HepG2 (cell line): ENCODE measurements at regions not wholly inside any gene's neighbourhood (a gene's known extent, or its start where the extent isn't known, plus 50 kb on each side); places are given as distances from the start of the nearest gene placed in this dataset.

Source experiments
- ATAC-seq: fragments of 200-7000 bp; cut with Tn5 transposase; 3 replicates; pipeline ENCODE4 v1.9.1; 2020; ENCODE audit warnings: mild to moderate bottlenecking, moderate library complexity
- BruUV-seq: library from RNA; stranded (reverse); fragments of 400-500 nt; replicated peaks from 2 replicates; lab custom pipeline; 2021; lab: Mats Ljungman, UMichigan
- CTCF ChIA-PET: fragments of 300-600 bp; formaldehyde crosslinking; extraction: SDS; loops from one replicate; lab custom pipeline; 2021; ENCODE audit warnings: low total read pairs, inconsistent platforms, low intra/inter-chr PET ratio; lab: Yijun Ruan, JAX
- POLR2A ChIA-PET: fragments of 350-600 bp; sonication (Branson Sonifier 250); formaldehyde crosslinking; loops from one replicate; lab custom pipeline; 2020; ENCODE audit warnings: antibody characterized with exemption, inconsistent platforms; lab: Yijun Ruan, JAX
- DNase-seq: peaks from one replicate; pipeline ENCODE4 v3.0.0-alpha.2; 2015; ENCODE audit warnings: low spot score
- FAIRE-seq: peaks from 3 replicates; lab custom pipeline; 2011; peaks lifted over from hg19 to GRCh38; lab: Jason Lieb, UNC
- H2AFZ ChIP-seq: one replicate; pipeline ENCODE4 v1.6.1; 2011; ENCODE audit warnings: low read length, inconsistent platforms
- H3K27ac ChIP-seq: fragments of 300-600 bp; 3 replicates; pipeline ENCODE4 v1.8.0; 2011; ENCODE audit warnings: mixed run types, mild to moderate bottlenecking, mixed read lengths, low read length, inconsistent platforms; ENCODE audit not compliant: insufficient read depth; ENCODE audit errors: extremely low read length
- H3K27me3 ChIP-seq, 2 experiments: fragments of 200-600 bp in 1 of 2; 2 replicates in 1 of 2; 3 replicates in 1 of 2; pipeline versions ENCODE4 v1.6.0 to v1.8.0; 2011; ENCODE audit warnings: low read length in 2 of 2, mild to moderate bottlenecking in 2 of 2, moderate library complexity in 2 of 2, inconsistent platforms in 1 of 2; ENCODE audit not compliant: insufficient read depth in 2 of 2, control insufficient read depth in 1 of 2
- H3K36me3 ChIP-seq, 2 experiments: fragments of 200-600 bp in 1 of 2; replicated peaks in 1 of 2; 2 replicates in 1 of 2; 3 replicates in 1 of 2; pipeline versions ENCODE4 v1.5.1 to v1.8.0; 2011; ENCODE audit warnings: low read length in 2 of 2, inconsistent platforms in 1 of 2; ENCODE audit not compliant: insufficient read depth in 2 of 2, control insufficient read depth in 1 of 2
- H3K4me1 ChIP-seq: 2 replicates; pipeline ENCODE4 v1.5.1; 2012; ENCODE audit warnings: low read length, inconsistent platforms; ENCODE audit not compliant: insufficient read depth
- H3K4me2 ChIP-seq: 2 replicates; pipeline ENCODE4 v1.6.0; 2011; ENCODE audit warnings: low read depth, low read length, inconsistent platforms
- H3K4me3 ChIP-seq, 3 experiments: fragments of 200-600 bp in 1 of 3; sonication (generic), shearing (Covaris generic) in 1 of 3; replicated peaks in 1 of 3; 2 replicates each; pipeline ENCODE4 v1.5.1; 2011 to 2016; ENCODE audit warnings: low read length in 3 of 3, inconsistent platforms in 2 of 3, low read depth in 2 of 3, mild to moderate bottlenecking in 2 of 3, control low read depth in 1 of 3, mixed read lengths in 1 of 3; ENCODE audit not compliant: insufficient read depth in 1 of 3
- H3K79me2 ChIP-seq: one replicate; pipeline ENCODE4 v1.6.1; 2011; ENCODE audit warnings: low read length, inconsistent platforms; ENCODE audit not compliant: insufficient read depth
- H3K9ac ChIP-seq: 2 replicates; pipeline ENCODE4 v1.6.0; 2011; ENCODE audit warnings: mild to moderate bottlenecking, low read depth, low read length, inconsistent platforms; ENCODE audit not compliant: insufficient read depth
- H3K9me3 ChIP-seq: 2 replicates; pipeline ENCODE4 v1.5.1; 2012; ENCODE audit warnings: mild to moderate bottlenecking, low read length
- H4K20me1 ChIP-seq: 2 replicates; pipeline ENCODE4 v1.6.0; 2011; ENCODE audit warnings: inconsistent platforms, mild to moderate bottlenecking, low read length, moderate library complexity; ENCODE audit not compliant: insufficient read depth
- ATF7-NPFF ChIP-seq: sonication (generic); formaldehyde crosslinking; IDR thresholded peaks from 2 replicates; pipeline ENCODE4 v1.8.1; 2023; ENCODE audit warnings: mild to moderate bottlenecking, low read depth, missing genetic modification reagents, moderate library complexity
- FOSL2 ChIP-seq: sonication (generic); formaldehyde crosslinking; IDR thresholded peaks from 2 replicates; pipeline ENCODE4 v1.4.0; 2020; ENCODE audit warnings: missing genetic modification reagents
- KMT2B ChIP-seq: IDR thresholded peaks from 2 replicates; pipeline ENCODE4 v1.6.1; 2016; ENCODE audit warnings: missing genetic modification reagents, missing compliant biosample characterization
- MLLT10 ChIP-seq: sonication (generic); formaldehyde crosslinking; IDR thresholded peaks from 2 replicates; pipeline ENCODE4 v1.4.0; 2020; ENCODE audit warnings: missing genetic modification reagents
- NFE2 ChIP-seq: sonication (generic); formaldehyde crosslinking; IDR thresholded peaks from 2 replicates; pipeline ENCODE4 v1.4.0; 2020; ENCODE audit warnings: missing genetic modification reagents
- SSRP1 ChIP-seq: IDR thresholded peaks from 2 replicates; pipeline ENCODE4 v1.6.1; 2016; ENCODE audit warnings: control low read depth
- TBL1XR1 ChIP-seq: fragments of 150-350 bp; IDR thresholded peaks from 2 replicates; pipeline ENCODE4 v1.6.1; 2014; ENCODE audit warnings: borderline replicate concordance, low read length; ENCODE audit not compliant: partially characterized antibody
- TBP ChIP-seq: sonication (generic); formaldehyde crosslinking; IDR thresholded peaks from 2 replicates; pipeline ENCODE4 v1.5.0; 2020; ENCODE audit warnings: missing genetic modification reagents
- THYN1 ChIP-seq: sonication (generic); formaldehyde crosslinking; IDR thresholded peaks from 2 replicates; pipeline ENCODE4 v1.8.1; 2023; ENCODE audit warnings: low read depth, mild to moderate bottlenecking, moderate library complexity, missing genetic modification reagents, borderline replicate concordance
- ZFP90 ChIP-seq: sonication (generic); formaldehyde crosslinking; IDR thresholded peaks from 2 replicates; pipeline ENCODE4 v1.8.0; 2022; ENCODE audit warnings: missing genetic modification reagents, mild to moderate bottlenecking, inconsistent platforms, borderline replicate concordance
- ZNF260 ChIP-seq: sonication (generic); formaldehyde crosslinking; IDR thresholded peaks from 2 replicates; pipeline ENCODE4 v1.4.0; 2020; ENCODE audit warnings: missing genetic modification reagents, low read depth, mild to moderate bottlenecking, borderline replicate concordance
- ZNF550 ChIP-seq: sonication (generic); formaldehyde crosslinking; IDR thresholded peaks from 2 replicates; pipeline ENCODE4 v1.4.0; 2020; ENCODE audit warnings: mild to moderate bottlenecking, missing genetic modification reagents, borderline replicate concordance
- ZNF678 ChIP-seq: sonication (generic); formaldehyde crosslinking; IDR thresholded peaks from 2 replicates; pipeline ENCODE4 v1.4.0; 2020; ENCODE audit warnings: mild to moderate bottlenecking, missing genetic modification reagents
- ZNF83 ChIP-seq: sonication (generic); formaldehyde crosslinking; IDR thresholded peaks from 2 replicates; pipeline ENCODE4 v1.4.0; 2020; ENCODE audit warnings: missing genetic modification reagents, mild to moderate bottlenecking, borderline replicate concordance
- ZSCAN30 ChIP-seq: sonication (generic); formaldehyde crosslinking; IDR thresholded peaks from 2 replicates; pipeline ENCODE4 v1.5.0; 2020; ENCODE audit warnings: mild to moderate bottlenecking, missing genetic modification reagents
- WGBS: methylation state at CpG from one replicate; pipeline ENCODE4 v1.1.6; 2017; ENCODE audit warnings: low lambda C conversion rate; 5-methylcytosine and 5-hydroxymethylcytosine counted together
- in situ Hi-C: cut with HindIII; loops from 2 replicates; pipeline ENCODE4 v1.10.0; 2017; ENCODE audit warnings: low pct_unique_long_range_greater_than_20kb; ENCODE audit not compliant: extremely low pct_ligation_motif_present
- intact Hi-C: fragments of 100-400 bp; cut with micrococcal nuclease; formaldehyde crosslinking; loops from one replicate; pipeline ENCODE4 v1.10.0; 2022; ENCODE audit not compliant: unreplicated experiment
- TF ChIP-seq, protein P1 (sequence below): IDR thresholded peaks from 2 replicates; pipeline ENCODE4 v1.6.1; 2012; ENCODE audit warnings: low read depth, low read length, improper control_type of control experiment
- TF ChIP-seq, protein P2 (sequence below): sonication (generic); formaldehyde crosslinking; IDR thresholded peaks from 2 replicates; pipeline ENCODE4 v1.4.0; 2020; ENCODE audit warnings: missing genetic modification reagents

- BruUV-seq: no TSS peak
- Histone ChIP-seq H3K9ac (no peak overlapping the region), H3K79me2 (no peaks in the 10 kb centered on the region), H3K4me3 (no peak overlapping the region), H3K27ac (no peak overlapping the region), H4K20me1 (no peaks in the 10 kb centered on the region), H3K4me2 (no peak overlapping the region), H3K9me3 (peaks cover 44% of the 10 kb centered on the region), H3K36me3 (no peaks in the 10 kb centered on the region), H3K4me1 (no peaks in the 10 kb centered on the region), H2AFZ (no peak overlapping the region), H3K27me3 (no peaks in the 10 kb centered on the region)
- no peak for TF ChIP-seq NFE2 (CRISPR knock-in tag)
- no peak for TF ChIP-seq ZFP90 (CRISPR knock-in tag)
- no peak for TF ChIP-seq MLLT10
- no peak for TF ChIP-seq SSRP1 (CRISPR knock-in tag)
- WGBS: 25% methylated on average over 18 of the region's 30 CpGs
- ChIA-PET CTCF (no interaction called here), POLR2A (no interaction called here)
- intact Hi-C loops: no loop called here
- DNase-seq (no peak), FAIRE-seq (no peak), ATAC-seq (peak; percentile 66)
- in situ Hi-C loops: no loop called here
Measured at GRCh38 chr13:56909896-56910600, 230.7 kb upstream of the PRR20A start.

- Histone ChIP-seq H2AFZ (no peak overlapping the region), H4K20me1 (no peaks in the 10 kb centered on the region), H3K36me3 (no peaks in the 10 kb centered on the region), H3K79me2 (no peaks in the 10 kb centered on the region), H3K27ac (no peak overlapping the region), H3K4me3 (no peak overlapping the region), H3K9ac (no peak overlapping the region), H3K27me3 (no peaks in the 10 kb centered on the region), H3K4me1 (no peaks in the 10 kb centered on the region), H3K9me3 (peaks cover 43% of the 10 kb centered on the region), H3K4me2 (no peak overlapping the region)
- ChIA-PET POLR2A (no interaction called here), CTCF (no interaction called here)
- WGBS: 79% methylated on average over 3 of the region's 3 CpGs
- intact Hi-C loops: no loop called here
- FAIRE-seq (no peak), DNase-seq (no peak), ATAC-seq (no peak)
- BruUV-seq: no TSS peak
- in situ Hi-C loops: no loop called here
- TF ChIP-seq THYN1: no peak
- no peak for TF ChIP-seq ZNF550 (CRISPR knock-in tag)
- no peak for TF ChIP-seq ATF7-NPFF
- no peak for TF ChIP-seq KMT2B (CRISPR knock-in tag)
- TF ChIP-seq TBL1XR1: no peak
- no peak for TF ChIP-seq ZSCAN30 (CRISPR knock-in tag)
- no peak for TF ChIP-seq TBP (CRISPR knock-in tag)
- TF ChIP-seq, protein P1, sequence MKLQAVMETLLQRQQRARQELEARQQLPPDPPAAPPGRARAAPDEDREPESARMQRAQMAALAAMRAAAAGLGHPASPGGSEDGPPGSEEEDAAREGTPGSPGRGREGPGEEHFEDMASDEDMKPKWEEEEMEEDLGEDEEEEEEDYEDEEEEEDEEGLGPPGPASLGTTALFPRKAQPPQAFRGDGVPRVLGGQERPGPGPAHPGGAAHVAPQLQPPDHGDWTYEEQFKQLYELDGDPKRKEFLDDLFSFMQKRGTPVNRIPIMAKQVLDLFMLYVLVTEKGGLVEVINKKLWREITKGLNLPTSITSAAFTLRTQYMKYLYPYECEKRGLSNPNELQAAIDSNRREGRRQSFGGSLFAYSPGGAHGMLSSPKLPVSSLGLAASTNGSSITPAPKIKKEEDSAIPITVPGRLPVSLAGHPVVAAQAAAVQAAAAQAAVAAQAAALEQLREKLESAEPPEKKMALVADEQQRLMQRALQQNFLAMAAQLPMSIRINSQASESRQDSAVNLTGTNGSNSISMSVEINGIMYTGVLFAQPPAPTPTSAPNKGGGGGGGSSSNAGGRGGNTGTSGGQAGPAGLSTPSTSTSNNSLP: no peak
- TF ChIP-seq ZNF260: no peak
- TF ChIP-seq, protein P2, sequence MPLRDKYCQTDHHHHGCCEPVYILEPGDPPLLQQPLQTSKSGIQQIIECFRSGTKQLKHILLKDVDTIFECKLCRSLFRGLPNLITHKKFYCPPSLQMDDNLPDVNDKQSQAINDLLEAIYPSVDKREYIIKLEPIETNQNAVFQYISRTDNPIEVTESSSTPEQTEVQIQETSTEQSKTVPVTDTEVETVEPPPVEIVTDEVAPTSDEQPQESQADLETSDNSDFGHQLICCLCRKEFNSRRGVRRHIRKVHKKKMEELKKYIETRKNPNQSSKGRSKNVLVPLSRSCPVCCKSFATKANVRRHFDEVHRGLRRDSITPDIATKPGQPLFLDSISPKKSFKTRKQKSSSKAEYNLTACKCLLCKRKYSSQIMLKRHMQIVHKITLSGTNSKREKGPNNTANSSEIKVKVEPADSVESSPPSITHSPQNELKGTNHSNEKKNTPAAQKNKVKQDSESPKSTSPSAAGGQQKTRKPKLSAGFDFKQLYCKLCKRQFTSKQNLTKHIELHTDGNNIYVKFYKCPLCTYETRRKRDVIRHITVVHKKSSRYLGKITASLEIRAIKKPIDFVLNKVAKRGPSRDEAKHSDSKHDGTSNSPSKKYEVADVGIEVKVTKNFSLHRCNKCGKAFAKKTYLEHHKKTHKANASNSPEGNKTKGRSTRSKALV (CRISPR knock-in tag): no peak
- no peak for TF ChIP-seq FOSL2 (CRISPR knock-in tag)
- TF ChIP-seq ZNF678 (CRISPR knock-in tag): no peak
- no peak for TF ChIP-seq ZNF83 (CRISPR knock-in tag)
Measured at GRCh38 chr13:56917966-56918365, 222.8 kb upstream of the PRR20A start.
